Esophagus muscularis mucosa (tissue), 4 donors: ENCODE measurements at regions not wholly inside any gene's neighbourhood (a gene's known extent, or its start where the extent isn't known, plus 50 kb on each side); places are given as distances from the start of the nearest gene placed in this dataset.

Experiments
- DNase-seq: peaks from one replicate; pipeline ENCODE4 v3.0.0-alpha.2; 2017; ENCODE audit errors: extremely low spot score
- H3K27ac ChIP-seq, 4 donors: fragments of 200-600 bp; sonication (generic); replicated peaks in 1 of 4; 1 replicate in 3 of 4; 2 replicates in 1 of 4; pipeline ENCODE4 v1.5.1; 2016 to 2019; ENCODE audit warnings: mild to moderate bottlenecking in 1 of 4
- H3K27me3 ChIP-seq, 4 donors: fragments of 200-600 bp; sonication (generic); one replicate each; pipeline versions ENCODE4 v1.5.1 to v1.6.0; 2016 to 2019
- H3K36me3 ChIP-seq, 4 donors: fragments of 200-600 bp; sonication (generic); one replicate each; pipeline ENCODE4 v1.5.1; 2016 to 2019
- H3K4me1 ChIP-seq, 4 donors: fragments of 200-600 bp; sonication (generic); one replicate each; pipeline ENCODE4 v1.5.1; 2016 to 2019
- H3K4me3 ChIP-seq, 4 donors: fragments of 200-600 bp; sonication (generic); 1 replicate in 2 of 4; 2 replicates in 2 of 4; pipeline ENCODE4 v1.5.1; 2016 to 2019; ENCODE audit warnings: mild to moderate bottlenecking in 4 of 4, moderate library complexity in 1 of 4
- H3K9me3 ChIP-seq, 4 donors: fragments of 200-600 bp; sonication (generic); 1 replicate in 3 of 4; 2 replicates in 1 of 4; pipeline ENCODE4 v1.5.1; 2016 to 2019
- EP300 ChIP-seq: sonication (generic); formaldehyde crosslinking; IDR thresholded peaks from one replicate; pipeline ENCODE4 v1.6.1; 2017; ENCODE audit warnings: antibody characterized with exemption
- POLR2A ChIP-seq: fragments of 450-650 bp; IDR thresholded peaks from one replicate; pipeline ENCODE4 v1.6.1; 2017; ENCODE audit warnings: antibody characterized with exemption, moderate library complexity, mild to moderate bottlenecking, low read depth
- POLR2AphosphoS5 ChIP-seq, 2 donors: sonication (generic); formaldehyde crosslinking; IDR thresholded peaks; one replicate each; pipeline ENCODE4 v1.6.1; 2017; ENCODE audit warnings: antibody characterized with exemption in 2 of 2
- WGBS: methylation state at CpG from one replicate; pipeline ENCODE4 v1.1.5; 2018; 5-methylcytosine and 5-hydroxymethylcytosine counted together
- intact Hi-C: fragments of 100-400 bp; cut with DNase I; formaldehyde crosslinking; loops from one replicate; pipeline ENCODE4 v1.15.1; 2023
- TF ChIP-seq, protein P1 (sequence below), 3 experiments: fragments of 200-600 bp in 2 of 3; fragments of 450-650 bp in 1 of 3; sonication (generic) in 2 of 3; IDR thresholded peaks; one replicate each; pipeline ENCODE4 v1.5.1; 2017 to 2019; ENCODE audit warnings: antibody characterized with exemption in 3 of 3, mild to moderate bottlenecking in 2 of 3, moderate library complexity in 1 of 3

GRCh38 chr5:109939116-109939682, 249.5 kb downstream of the MAN2A1 start:
- Histone ChIP-seq H3K4me1 (peaks cover 0 to 11% (median 10%) of the 10 kb centered on the region in 4 donors), H3K36me3 (no peaks in the 10 kb centered on the region), H3K27ac (no peak overlapping the region), H3K4me3 (no peak overlapping the region), H3K9me3 (peaks cover 0 to 9% (median 0%) of the 10 kb centered on the region in 4 donors), H3K27me3 (no peaks in the 10 kb centered on the region)
- intact Hi-C loops: no loop called here
- DNase-seq: peak; percentile 88
- 94% methylated on average over 7 of the region's 7 CpGs for WGBS
- TF ChIP-seq EP300 (no peak), POLR2AphosphoS5 (IDR thresholded peaks at IDR 0.05) (no peak), POLR2A (no peak)
- TF ChIP-seq, protein P1, sequence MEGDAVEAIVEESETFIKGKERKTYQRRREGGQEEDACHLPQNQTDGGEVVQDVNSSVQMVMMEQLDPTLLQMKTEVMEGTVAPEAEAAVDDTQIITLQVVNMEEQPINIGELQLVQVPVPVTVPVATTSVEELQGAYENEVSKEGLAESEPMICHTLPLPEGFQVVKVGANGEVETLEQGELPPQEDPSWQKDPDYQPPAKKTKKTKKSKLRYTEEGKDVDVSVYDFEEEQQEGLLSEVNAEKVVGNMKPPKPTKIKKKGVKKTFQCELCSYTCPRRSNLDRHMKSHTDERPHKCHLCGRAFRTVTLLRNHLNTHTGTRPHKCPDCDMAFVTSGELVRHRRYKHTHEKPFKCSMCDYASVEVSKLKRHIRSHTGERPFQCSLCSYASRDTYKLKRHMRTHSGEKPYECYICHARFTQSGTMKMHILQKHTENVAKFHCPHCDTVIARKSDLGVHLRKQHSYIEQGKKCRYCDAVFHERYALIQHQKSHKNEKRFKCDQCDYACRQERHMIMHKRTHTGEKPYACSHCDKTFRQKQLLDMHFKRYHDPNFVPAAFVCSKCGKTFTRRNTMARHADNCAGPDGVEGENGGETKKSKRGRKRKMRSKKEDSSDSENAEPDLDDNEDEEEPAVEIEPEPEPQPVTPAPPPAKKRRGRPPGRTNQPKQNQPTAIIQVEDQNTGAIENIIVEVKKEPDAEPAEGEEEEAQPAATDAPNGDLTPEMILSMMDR (IDR thresholded peaks at IDR 0.05): no peak

DNA sequence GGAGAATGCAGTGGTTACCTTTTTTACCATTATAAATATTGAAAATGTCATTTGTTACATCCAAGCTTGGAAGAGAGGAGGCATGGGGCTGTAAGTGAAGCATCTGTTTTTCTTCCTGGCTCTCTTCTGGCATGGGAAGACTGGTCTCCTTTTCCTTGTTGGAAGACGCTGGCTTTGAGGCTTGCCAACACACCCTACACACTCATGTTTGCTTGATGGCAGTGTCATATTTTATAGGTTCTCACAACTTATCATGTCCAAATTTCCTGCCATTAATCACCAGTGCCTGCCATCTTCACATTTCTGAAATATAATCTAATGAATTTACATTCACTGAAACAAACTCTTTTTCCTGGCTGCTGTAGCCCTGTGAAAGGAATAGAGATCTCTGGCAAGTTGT, 252.9 kb downstream of the MAN2A1 start:
- no peak for DNase-seq
- Histone ChIP-seq H3K4me1 (peaks cover 0 to 11% (median 10%) of the 10 kb centered on the region in 4 donors), H3K36me3 (no peaks in the 10 kb centered on the region), H3K4me3 (no peak overlapping the region), H3K27me3 (no peaks in the 10 kb centered on the region), H3K27ac (no peak overlapping the region), H3K9me3 (peaks cover 0 to 8% (median 0%) of the 10 kb centered on the region in 4 donors)
- 45% methylated on average over 1 of the region's 1 CpG for WGBS
- TF ChIP-seq, protein P1 (IDR thresholded peaks at IDR 0.05): no peak
- TF ChIP-seq EP300 (no peak), POLR2A (no peak), POLR2AphosphoS5 (IDR thresholded peaks at IDR 0.05) (no peak)
- intact Hi-C loops: no loop called here

DNA sequence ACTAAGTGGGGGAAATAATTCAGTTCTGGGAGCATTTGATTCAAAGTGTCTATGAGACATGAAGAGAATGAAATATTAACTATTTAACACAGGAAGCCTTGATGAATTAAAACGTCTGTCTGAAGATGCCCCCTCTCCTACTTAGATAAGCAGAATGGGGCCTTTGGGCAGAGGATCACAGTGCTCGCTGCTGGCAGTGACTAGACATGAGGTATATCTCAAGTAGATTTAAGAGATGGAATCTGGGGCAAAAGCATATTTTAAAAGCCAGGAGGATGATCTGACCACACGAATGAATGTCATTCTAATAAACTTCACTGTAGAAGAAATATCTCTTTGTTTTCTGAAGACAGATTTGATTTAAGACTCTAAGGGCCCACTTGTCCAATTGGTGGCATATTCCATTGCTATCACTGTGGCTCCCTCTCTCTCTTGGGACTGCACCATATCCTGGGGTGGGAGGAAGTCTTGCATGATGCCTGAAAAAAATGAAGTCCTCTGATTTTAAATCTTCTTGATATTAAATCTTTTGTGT, 254.0 kb downstream of the MAN2A1 start:
- Histone ChIP-seq H3K4me1 (peaks cover 0 to 11% (median 10%) of the 10 kb centered on the region in 4 donors), H3K27me3 (no peaks in the 10 kb centered on the region), H3K36me3 (no peaks in the 10 kb centered on the region), H3K27ac (no peak overlapping the region), H3K9me3 (peaks cover 0 to 8% (median 0%) of the 10 kb centered on the region in 4 donors), H3K4me3 (no peak overlapping the region)
- no peak for DNase-seq
- intact Hi-C loops: no loop called here
- WGBS: 71% methylated on average over 3 of the region's 3 CpGs
- TF ChIP-seq, protein P1 (IDR thresholded peaks at IDR 0.05): no peak
- no peak for TF ChIP-seq POLR2AphosphoS5 (IDR thresholded peaks at IDR 0.05)
- no peak for TF ChIP-seq POLR2A
- TF ChIP-seq EP300: no peak

GRCh38 chr5:109944461-109944860, 254.7 kb downstream of the MAN2A1 start:
- Histone ChIP-seq H3K9me3 (peaks cover 0 to 8% (median 0%) of the 10 kb centered on the region in 4 donors), H3K36me3 (no peaks in the 10 kb centered on the region), H3K27ac (no peak overlapping the region), H3K4me3 (no peak overlapping the region), H3K4me1 (peaks cover 0 to 11% (median 10%) of the 10 kb centered on the region in 4 donors), H3K27me3 (no peaks in the 10 kb centered on the region)
- TF ChIP-seq, protein P1 (IDR thresholded peaks at IDR 0.05): no peak
- TF ChIP-seq POLR2AphosphoS5 (IDR thresholded peaks at IDR 0.05) (no peak), EP300 (no peak), POLR2A (no peak)
- 75% methylated on average over 3 of the region's 3 CpGs for WGBS
- intact Hi-C loops: no loop called here
- DNase-seq: no peak
